CMK (cell line): ENCODE measurements at regions not wholly inside any gene's neighbourhood (a gene's known extent, or its start where the extent isn't known, plus 50 kb on each side); places are given as distances from the start of the nearest gene placed in this dataset.

Experiments used
- DNase-seq: peaks from one replicate; pipeline ENCODE4 v3.0.0-alpha.2; 2010; ENCODE audit warnings: low read depth

GRCh38 chr18:44508474-44508873, 172.2 kb upstream of the SETBP1 start:
- DNase-seq: no peak

- no peak for DNase-seq
Observed at GRCh38 chr18:44509048-44509447, 171.6 kb upstream of the SETBP1 start.

- no peak for DNase-seq
Observed at GRCh38 chr18:44510390-44510789, 170.3 kb upstream of the SETBP1 start.

- DNase-seq: no peak
Observed at GRCh38 chr18:44513233-44513632, 167.5 kb upstream of the SETBP1 start.

GRCh38 chr18:44514106-44514505, 166.6 kb upstream of the SETBP1 start:
- no peak for DNase-seq

- no peak for DNase-seq
Observed at GRCh38 chr18:44514766-44515165, 165.9 kb upstream of the SETBP1 start.

GRCh38 chr18:44516450-44516849, 164.2 kb upstream of the SETBP1 start:
- DNase-seq: no peak

GRCh38 chr18:44517136-44517535, 163.6 kb upstream of the SETBP1 start:
- DNase-seq: no peak

- DNase-seq: no peak
Observed at GRCh38 chr18:44518091-44518615, 162.5 kb upstream of the SETBP1 start.

GRCh38 chr18:44518666-44519065, 162.0 kb upstream of the SETBP1 start:
- no peak for DNase-seq

GRCh38 chr18:44520981-44521667, 159.6 kb upstream of the SETBP1 start:
- no peak for DNase-seq

GRCh38 chr18:44521668-44522022, 159.0 kb upstream of the SETBP1 start:
- DNase-seq: no peak

- DNase-seq: no peak
Observed at GRCh38 chr18:44526705-44527415, 153.8 kb upstream of the SETBP1 start.

GRCh38 chr18:44533071-44533470, 147.6 kb upstream of the SETBP1 start:
- DNase-seq: no peak

GRCh38 chr18:44536046-44536445, 144.6 kb upstream of the SETBP1 start:
- no peak for DNase-seq

- DNase-seq: no peak
Observed at GRCh38 chr18:44536619-44537018, 144.1 kb upstream of the SETBP1 start.

- DNase-seq: no peak
Observed at GRCh38 chr18:44537526-44537925, 143.2 kb upstream of the SETBP1 start.

GRCh38 chr18:44539926-44540325, 140.8 kb upstream of the SETBP1 start:
- DNase-seq: no peak

- no peak for DNase-seq
Observed at GRCh38 chr18:44541159-44541558, 139.5 kb upstream of the SETBP1 start.

GRCh38 chr18:44541781-44542180, 138.9 kb upstream of the SETBP1 start:
- no peak for DNase-seq

GRCh38 chr18:44543387-44543786, 137.3 kb upstream of the SETBP1 start:
- DNase-seq: no peak

GRCh38 chr18:44545359-44545985, 135.2 kb upstream of the SETBP1 start:
- no peak for DNase-seq

- DNase-seq: no peak
Observed at GRCh38 chr18:44546954-44547353, 133.7 kb upstream of the SETBP1 start.
